BLaER1 (cell line): ENCODE measurements at regions not wholly inside any gene's neighbourhood (a gene's known extent, or its start where the extent isn't known, plus 50 kb on each side); places are given as distances from the start of the nearest gene placed in this dataset.

ENCODE experiments used
- H3K27ac ChIP-seq: shearing (Covaris generic); formaldehyde crosslinking; 2 replicates; pipeline ENCODE4 v1.8.1; 2022
- H3K27me3 ChIP-seq: shearing (Covaris generic); formaldehyde crosslinking; 2 replicates; pipeline ENCODE4 v1.8.1; 2022
- H3K36me3 ChIP-seq: shearing (Covaris generic); formaldehyde crosslinking; 2 replicates; pipeline ENCODE4 v1.8.1; 2022
- H3K4me1 ChIP-seq: shearing (Covaris generic); formaldehyde crosslinking; 2 replicates; pipeline ENCODE4 v1.8.1; 2022
- H3K4me2 ChIP-seq: shearing (Covaris generic); formaldehyde crosslinking; 2 replicates; pipeline ENCODE4 v1.8.1; 2022
- H3K4me3 ChIP-seq: shearing (Covaris generic); formaldehyde crosslinking; 2 replicates; pipeline ENCODE4 v1.8.1; 2022
- H3K9ac ChIP-seq: shearing (Covaris generic); formaldehyde crosslinking; 2 replicates; pipeline ENCODE4 v1.8.1; 2022
- H3K9me3 ChIP-seq: shearing (Covaris generic); formaldehyde crosslinking; 2 replicates; pipeline ENCODE4 v1.8.1; 2022
- H4K20me1 ChIP-seq: shearing (Covaris generic); formaldehyde crosslinking; 2 replicates; pipeline ENCODE4 v1.8.1; 2022
- Cebpa-rat ChIP-seq: shearing (Covaris generic); IDR thresholded peaks from 2 replicates; pipeline ENCODE4 v1.8.1; 2022

DNA sequence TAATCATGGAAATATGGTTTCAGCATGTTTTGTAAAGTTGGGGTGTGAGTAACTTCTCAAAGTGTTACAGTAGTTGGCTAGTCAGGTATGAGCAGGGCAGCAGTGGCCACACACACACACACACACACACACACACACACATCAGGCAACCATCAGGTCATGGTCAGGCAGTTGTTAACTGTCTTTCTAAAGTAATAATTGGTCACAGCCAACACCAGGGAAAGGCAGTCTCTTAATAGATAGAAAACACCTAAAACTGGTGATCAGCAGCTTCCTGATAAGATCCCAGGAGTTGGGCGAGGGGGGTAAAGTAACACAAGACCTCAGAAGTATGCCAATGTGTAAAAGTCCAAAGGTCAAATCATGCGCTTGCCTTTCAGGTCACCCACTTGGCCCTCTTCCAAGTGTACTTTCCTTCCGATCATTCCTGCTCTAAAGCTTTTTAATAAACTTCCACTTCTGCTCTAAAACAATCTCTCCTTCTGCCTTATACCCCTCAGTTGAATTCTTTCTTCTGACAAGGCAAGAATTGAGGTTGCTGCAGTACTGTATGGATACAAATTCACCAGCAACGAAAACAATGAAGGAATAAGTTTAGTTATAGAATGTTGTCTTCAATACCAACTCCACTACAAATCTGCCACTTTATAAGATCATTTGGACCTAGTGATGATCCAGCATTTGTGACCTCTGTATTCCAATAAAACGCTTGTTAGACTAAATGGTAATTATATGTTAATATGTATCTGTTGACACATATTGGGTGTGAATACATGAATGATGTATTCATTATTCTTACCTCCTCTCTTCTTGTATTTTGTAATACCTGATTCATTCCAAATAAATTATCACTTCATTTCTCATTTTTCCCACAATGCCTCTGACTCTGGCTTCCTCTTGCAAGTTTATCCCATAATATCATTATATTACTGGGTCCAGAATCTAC, 254.3 kb downstream of the METTL4 start:
- peaks cover 14% of the 10 kb centered on the region for H3K9me3 ChIP-seq
- H3K27me3 ChIP-seq, result no peaks in the 10 kb centered on the region
- no peaks in the 10 kb centered on the region for H3K36me3 ChIP-seq
- H4K20me1 ChIP-seq, result no peaks in the 10 kb centered on the region
- no peak overlapping the region for H3K9ac ChIP-seq
- no peak overlapping the region for H3K4me3 ChIP-seq
- TF ChIP-seq Cebpa-rat, result no peak
- peaks cover 9% of the 10 kb centered on the region for H3K4me1 ChIP-seq
- H3K4me2 ChIP-seq, result no peak overlapping the region
- no peak overlapping the region for H3K27ac ChIP-seq

DNA sequence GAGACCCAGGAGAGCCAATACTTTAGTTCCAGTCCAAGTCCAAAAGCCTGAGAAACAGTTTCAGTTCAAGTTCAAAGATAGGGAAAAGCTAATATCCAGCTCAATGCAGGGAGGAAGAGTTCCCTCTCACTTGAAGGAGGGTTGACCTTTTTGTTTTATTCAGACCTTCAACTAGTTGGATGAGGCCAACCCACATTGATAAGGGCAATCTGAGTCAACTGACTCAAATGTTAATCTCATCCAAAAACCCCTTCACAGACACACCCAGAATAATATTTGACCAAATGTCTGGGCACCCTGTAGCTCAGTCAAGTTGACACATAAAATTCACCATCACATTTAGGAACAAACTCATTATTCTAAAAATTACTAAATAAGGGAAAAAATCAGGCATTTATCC, 246.8 kb downstream of the METTL4 start:
- TF ChIP-seq Cebpa-rat, result no peak
- no peaks in the 10 kb centered on the region for H3K27me3 ChIP-seq
- no peak overlapping the region for H3K4me2 ChIP-seq

DNA sequence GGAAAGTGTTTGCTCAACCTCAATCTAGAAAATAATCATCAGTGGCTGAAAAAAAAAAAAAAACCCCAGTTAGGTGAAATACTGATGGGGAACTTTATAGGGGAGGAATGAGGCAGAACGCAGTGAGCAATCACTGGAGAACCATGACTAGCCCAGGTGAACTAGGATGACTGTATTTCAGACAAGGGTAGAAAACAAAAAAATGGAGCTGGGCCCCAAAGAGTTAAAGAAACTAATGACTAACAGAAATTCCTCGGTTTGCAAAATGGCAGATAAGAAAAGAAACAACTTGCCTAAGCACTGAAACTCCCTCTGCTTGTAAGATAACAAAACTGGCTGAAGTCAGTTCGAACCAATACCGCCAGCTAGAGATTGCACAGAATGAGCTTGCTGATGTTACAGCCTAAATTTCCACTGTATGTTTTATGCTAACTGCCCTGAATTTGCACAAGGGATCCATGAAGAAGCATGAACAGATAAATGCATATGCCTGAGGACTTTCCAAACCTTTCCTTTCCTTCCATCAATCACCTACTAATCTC, 245.9 kb downstream of the METTL4 start:
- Histone ChIP-seq H3K9ac (no peak overlapping the region), H3K4me1 (no peaks in the 10 kb centered on the region), H3K27me3 (no peaks in the 10 kb centered on the region), H3K4me3 (no peak overlapping the region), H3K4me2 (no peak overlapping the region), H4K20me1 (no peaks in the 10 kb centered on the region), H3K36me3 (no peaks in the 10 kb centered on the region), H3K27ac (no peak overlapping the region), H3K9me3 (no peaks in the 10 kb centered on the region)
- TF ChIP-seq Cebpa-rat, result no peak

More for the DNA sequence above, 246.8 kb downstream of the METTL4 start:
- no peak overlapping the region for H3K9ac ChIP-seq
- no peak overlapping the region for H3K4me3 ChIP-seq
- H4K20me1 ChIP-seq, result no peaks in the 10 kb centered on the region
- H3K9me3 ChIP-seq, result peaks cover 6% of the 10 kb centered on the region
- H3K27ac ChIP-seq, result no peak overlapping the region
- H3K4me1 ChIP-seq, result no peaks in the 10 kb centered on the region
- H3K36me3 ChIP-seq, result no peaks in the 10 kb centered on the region

DNA sequence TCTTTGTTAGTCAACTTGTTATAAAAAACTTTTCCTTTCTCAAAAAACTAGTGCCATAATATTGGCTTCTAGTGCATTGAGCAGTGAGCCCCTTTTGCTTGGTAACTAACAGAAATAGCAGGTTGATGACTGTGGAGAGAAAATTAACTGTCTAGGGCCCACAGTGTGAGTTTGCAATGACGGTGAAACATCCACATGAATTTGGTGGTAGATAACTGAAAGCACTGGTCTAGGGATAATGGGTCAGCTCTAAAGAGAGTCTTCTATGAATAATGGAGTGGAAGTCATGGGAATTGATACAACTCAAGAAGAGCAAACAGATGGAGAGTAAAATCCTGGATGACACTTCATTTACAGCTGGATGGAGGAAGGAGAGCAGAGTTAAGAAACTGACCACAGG, 245.4 kb downstream of the METTL4 start:
- Histone ChIP-seq H3K4me2 (no peak overlapping the region), H3K4me1 (no peaks in the 10 kb centered on the region), H3K9me3 (no peaks in the 10 kb centered on the region), H4K20me1 (no peaks in the 10 kb centered on the region), H3K36me3 (no peaks in the 10 kb centered on the region), H3K27me3 (no peaks in the 10 kb centered on the region), H3K4me3 (no peak overlapping the region), H3K27ac (no peak overlapping the region), H3K9ac (no peak overlapping the region)
- no peak for TF ChIP-seq Cebpa-rat

DNA sequence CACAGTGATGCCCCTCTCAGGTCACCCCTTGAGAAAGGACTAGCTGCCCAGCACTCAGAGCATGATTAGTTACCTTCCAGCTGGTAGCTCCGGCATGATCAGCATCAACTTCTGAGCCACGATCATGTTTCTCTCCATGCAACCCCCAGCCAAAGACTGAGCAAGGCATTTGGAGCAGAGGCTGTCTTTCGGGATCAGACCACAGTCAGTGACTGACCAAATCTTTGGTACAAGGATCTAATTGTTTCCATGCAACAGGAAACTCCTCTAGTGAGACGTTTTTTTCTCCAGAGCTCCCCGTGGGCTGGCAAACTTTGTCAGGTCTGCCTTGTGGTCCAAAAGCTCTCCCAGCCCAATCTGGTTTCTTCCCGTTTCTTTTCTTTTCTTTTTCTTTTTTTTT, 244.3 kb downstream of the METTL4 start:
- Histone ChIP-seq H3K4me1 (no peaks in the 10 kb centered on the region), H3K9ac (no peak overlapping the region), H3K4me2 (no peak overlapping the region), H3K36me3 (no peaks in the 10 kb centered on the region), H3K27ac (no peak overlapping the region), H3K9me3 (no peaks in the 10 kb centered on the region), H3K27me3 (no peaks in the 10 kb centered on the region), H3K4me3 (no peak overlapping the region), H4K20me1 (no peaks in the 10 kb centered on the region)
- TF ChIP-seq Cebpa-rat, result no peak

DNA sequence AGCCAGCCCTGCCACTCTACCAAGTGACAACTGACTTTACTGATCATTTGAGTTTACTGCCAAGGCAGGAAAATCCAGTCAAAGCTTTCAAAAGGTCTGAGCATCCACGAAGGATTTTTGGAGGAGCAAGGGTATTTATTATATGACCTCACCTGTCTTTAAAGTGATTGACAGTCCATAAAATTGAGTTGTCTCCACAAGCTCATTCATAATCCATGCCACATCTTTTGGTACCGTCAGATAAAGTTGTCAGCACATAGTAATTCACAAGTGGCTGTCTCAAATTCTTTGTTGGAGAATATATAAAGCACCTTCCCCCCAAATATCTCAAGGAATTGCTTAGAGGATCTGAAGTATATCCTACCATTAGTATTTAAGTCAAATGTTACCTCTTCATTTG, 240.5 kb downstream of the METTL4 start:
- no peak overlapping the region for H3K9ac ChIP-seq
- no peak overlapping the region for H3K27ac ChIP-seq
- no peak for TF ChIP-seq Cebpa-rat
- no peak overlapping the region for H3K4me2 ChIP-seq
- H3K9me3 ChIP-seq, result no peaks in the 10 kb centered on the region
- no peaks in the 10 kb centered on the region for H4K20me1 ChIP-seq
- no peaks in the 10 kb centered on the region for H3K4me1 ChIP-seq
- no peaks in the 10 kb centered on the region for H3K36me3 ChIP-seq
- no peak overlapping the region for H3K4me3 ChIP-seq
- H3K27me3 ChIP-seq, result no peaks in the 10 kb centered on the region

DNA sequence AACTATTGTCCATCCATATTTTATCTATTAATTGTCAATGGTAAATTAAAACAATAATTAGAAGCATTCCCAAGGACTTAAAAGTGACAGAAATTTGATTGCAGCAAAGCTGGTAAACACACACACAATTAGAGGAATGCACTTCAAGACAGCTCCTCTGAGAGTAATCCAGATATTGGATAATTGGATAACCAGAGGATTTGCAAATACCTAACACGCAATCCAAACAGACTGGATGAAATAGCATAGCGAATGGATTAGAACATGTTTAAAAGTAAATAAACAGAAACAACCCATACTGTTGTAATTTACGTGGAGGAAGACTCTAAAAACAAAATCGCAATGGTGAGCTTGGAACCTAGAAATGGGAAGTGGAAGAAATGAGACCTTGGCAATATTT, 239.8 kb downstream of the METTL4 start:
- Histone ChIP-seq H3K4me2 (no peak overlapping the region), H3K9me3 (no peaks in the 10 kb centered on the region), H3K4me3 (no peak overlapping the region), H3K4me1 (no peaks in the 10 kb centered on the region), H4K20me1 (no peaks in the 10 kb centered on the region), H3K27me3 (no peaks in the 10 kb centered on the region), H3K9ac (no peak overlapping the region), H3K36me3 (no peaks in the 10 kb centered on the region), H3K27ac (no peak overlapping the region)
- TF ChIP-seq Cebpa-rat, result no peak

DNA sequence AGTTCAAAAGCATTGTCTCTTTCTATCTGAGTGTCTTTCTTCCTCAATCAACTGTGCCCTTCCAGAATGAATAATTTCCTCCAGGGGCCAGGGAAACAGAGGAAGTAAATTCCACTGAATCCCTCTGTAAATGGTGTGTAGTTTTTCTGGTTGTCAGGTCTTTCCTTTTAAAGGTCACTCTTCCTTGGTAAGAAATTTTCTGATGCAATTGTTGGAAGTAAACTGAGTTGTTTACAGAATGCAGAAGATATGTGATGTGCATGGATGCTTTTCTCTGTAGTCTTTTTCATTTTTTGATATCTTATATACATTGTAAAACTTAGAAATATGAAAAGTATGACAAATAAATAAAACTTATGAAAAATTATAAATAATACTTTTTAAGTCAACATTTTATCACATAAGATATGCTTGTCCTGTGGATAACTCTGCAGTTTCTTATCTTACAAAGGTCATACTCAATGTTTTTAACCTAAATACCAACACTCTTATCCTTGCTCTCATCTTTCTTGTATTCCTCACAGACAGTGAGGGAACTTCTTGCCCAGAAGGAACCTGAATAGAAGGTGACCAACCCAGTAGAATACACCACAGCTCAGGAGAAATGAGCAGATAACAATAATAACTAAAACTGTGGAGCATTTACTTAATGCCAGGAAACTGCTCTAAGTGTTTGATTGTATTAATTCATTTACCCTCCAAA, 234.5 kb downstream of the METTL4 start:
- Histone ChIP-seq H3K4me3 (no peak overlapping the region), H4K20me1 (no peaks in the 10 kb centered on the region), H3K9me3 (peaks cover 5% of the 10 kb centered on the region), H3K9ac (no peak overlapping the region), H3K27me3 (no peaks in the 10 kb centered on the region), H3K27ac (no peak overlapping the region), H3K4me2 (no peak overlapping the region), H3K36me3 (no peaks in the 10 kb centered on the region), H3K4me1 (no peaks in the 10 kb centered on the region)
- TF ChIP-seq Cebpa-rat, result no peak

DNA sequence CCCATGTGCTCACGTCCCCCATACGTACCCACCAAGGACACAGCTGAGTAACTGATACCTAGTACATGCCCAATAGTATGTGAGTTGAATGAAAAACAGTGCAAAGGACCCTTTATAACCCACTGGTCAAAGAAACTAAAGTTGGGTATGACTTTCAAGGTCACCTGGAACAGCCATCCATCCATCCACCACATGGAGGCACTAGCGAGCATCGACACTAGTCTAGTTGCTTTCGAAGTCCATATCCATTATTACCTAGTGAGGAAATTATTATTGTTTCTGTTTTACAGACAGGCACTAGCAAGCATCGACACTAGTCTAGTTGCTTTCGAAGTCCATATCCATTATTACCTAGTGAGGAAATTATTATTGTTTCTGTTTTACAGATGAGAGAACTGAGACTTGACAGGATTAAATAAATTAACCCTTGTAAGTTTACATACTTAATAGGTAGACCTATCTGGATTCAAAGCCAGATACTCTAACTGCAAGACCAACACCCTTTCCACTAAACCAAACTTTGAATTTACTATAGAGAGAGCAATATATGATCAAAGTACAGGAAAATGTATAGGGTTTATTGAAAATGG, 233.7 kb downstream of the METTL4 start:
- no peaks in the 10 kb centered on the region for H3K27me3 ChIP-seq
- peaks cover 5% of the 10 kb centered on the region for H3K9me3 ChIP-seq
- TF ChIP-seq Cebpa-rat, result no peak
- H3K27ac ChIP-seq, result no peak overlapping the region
- H3K36me3 ChIP-seq, result no peaks in the 10 kb centered on the region
- no peaks in the 10 kb centered on the region for H3K4me1 ChIP-seq
- H4K20me1 ChIP-seq, result no peaks in the 10 kb centered on the region
- H3K4me3 ChIP-seq, result no peak overlapping the region
- no peak overlapping the region for H3K4me2 ChIP-seq
- H3K9ac ChIP-seq, result no peak overlapping the region

DNA sequence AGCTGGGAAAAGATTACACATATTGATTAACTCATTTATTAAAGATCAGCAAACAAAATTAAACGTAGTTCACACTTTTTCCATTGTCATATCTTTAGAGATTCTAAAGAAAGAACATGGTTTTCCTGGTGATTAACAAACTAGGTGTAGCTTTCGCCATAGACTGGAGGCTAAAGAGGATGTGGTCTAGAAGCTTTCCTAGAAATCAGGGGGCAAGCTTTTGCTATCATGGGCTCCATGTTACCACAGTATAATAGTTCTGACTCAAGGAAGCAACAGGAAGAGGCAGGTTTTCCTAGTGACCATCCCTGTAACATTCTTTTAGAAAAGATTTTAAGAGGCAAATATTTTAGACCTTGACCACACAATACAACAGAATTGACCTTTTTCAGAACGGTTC, 232.7 kb downstream of the METTL4 start:
- no peak for TF ChIP-seq Cebpa-rat
- H3K36me3 ChIP-seq, result no peaks in the 10 kb centered on the region
- H3K9ac ChIP-seq, result no peak overlapping the region
- no peaks in the 10 kb centered on the region for H3K4me1 ChIP-seq
- no peaks in the 10 kb centered on the region for H3K27me3 ChIP-seq
- no peak overlapping the region for H3K4me3 ChIP-seq
- H3K9me3 ChIP-seq, result peaks cover 5% of the 10 kb centered on the region
- H3K27ac ChIP-seq, result no peak overlapping the region
- no peaks in the 10 kb centered on the region for H4K20me1 ChIP-seq
- no peak overlapping the region for H3K4me2 ChIP-seq
